Ramos (cell line): ENCODE measurements at regions not wholly inside any gene's neighbourhood (a gene's known extent, or its start where the extent isn't known, plus 50 kb on each side); places are given as distances from the start of the nearest gene placed in this dataset.
"Not testable (repeated sequence)": the region's sequence is repeated elsewhere in the genome, so short reads cannot be mapped to it uniquely, and the experiment has no call there.

ENCODE experiments used
- in situ Hi-C: fragments of 300-500 bp; cut with MboI; formaldehyde crosslinking; loops from one replicate; pipeline ENCODE4 v1.14.3; 2022; ENCODE audit warnings: low sequenced_read_pairs; ENCODE audit not compliant: unreplicated experiment

- in situ Hi-C loops: no loop called here
These were observed 459.6 kb downstream of the ACTL7B start for GRCh38 chr9:108396193-108396592.

- in situ Hi-C loops: no loop called here
These were observed 460.4 kb downstream of the ACTL7B start for GRCh38 chr9:108395421-108395820.

- in situ Hi-C loops: no loop called here
These were observed 461.1 kb downstream of the ACTL7B start for GRCh38 chr9:108394726-108395125.

- in situ Hi-C loops: not testable (repeated sequence)
These were observed 462.2 kb downstream of the ACTL7B start for GRCh38 chr9:108393481-108394001.

- in situ Hi-C loops: no loop called here
These were observed 462.9 kb downstream of the ACTL7B start for GRCh38 chr9:108392877-108393276.

GRCh38 chr9:108389056-108389455, 466.7 kb downstream of the ACTL7B start:
- in situ Hi-C loops: no loop called here

GRCh38 chr9:108386859-108387384, 468.9 kb downstream of the ACTL7B start:
- in situ Hi-C loops: no loop called here

GRCh38 chr9:108386032-108386431, 469.8 kb downstream of the ACTL7B start:
- in situ Hi-C loops: no loop called here

GRCh38 chr9:108383796-108384195, 472.0 kb downstream of the ACTL7B start:
- in situ Hi-C loops: no loop called here

GRCh38 chr9:108382310-108382709, 473.5 kb downstream of the ACTL7B start:
- in situ Hi-C loops: no loop called here

GRCh38 chr9:108377881-108378280, 477.9 kb downstream of the ACTL7B start:
- in situ Hi-C loops: no loop called here

- in situ Hi-C loops: no loop called here
These were observed 478.4 kb downstream of the ACTL7B start for GRCh38 chr9:108377382-108377781.

- in situ Hi-C loops: no loop called here
These were observed 479.6 kb downstream of the ACTL7B start for GRCh38 chr9:108376140-108376539.

- in situ Hi-C loops: no loop called here
These were observed 481.2 kb downstream of the ACTL7B start for GRCh38 chr9:108374626-108375025.

GRCh38 chr9:108367188-108367587, 488.6 kb downstream of the ACTL7B start:
- in situ Hi-C loops: no loop called here

GRCh38 chr9:108363311-108363710, 492.5 kb downstream of the ACTL7B start:
- in situ Hi-C loops: no loop called here

GRCh38 chr9:108360304-108360703, 495.5 kb downstream of the ACTL7B start:
- in situ Hi-C loops: no loop called here

- in situ Hi-C loops: no loop called here
These were observed 499.0 kb downstream of the ACTL7B start for GRCh38 chr9:108356806-108357205.

GRCh38 chr9:108351571-108351970, 504.2 kb downstream of the ACTL7B start:
- in situ Hi-C loops: no loop called here

- in situ Hi-C loops: no loop called here
These were observed 508.2 kb downstream of the ACTL7B start for GRCh38 chr9:108347463-108348188.

- in situ Hi-C loops: no loop called here
These were observed 510.0 kb downstream of the ACTL7B start for GRCh38 chr9:108345826-108346225.

- in situ Hi-C loops: no loop called here
These were observed 516.5 kb downstream of the ACTL7B start for GRCh38 chr9:108339251-108339650.
